ENCODE measurements at regions not wholly inside any gene's neighbourhood (a gene's known extent, or its start where the extent isn't known, plus 50 kb on each side); places are given as distances from the start of the nearest gene placed in this dataset.

GRCh38 chr5:38093855-38094254 lies 164.5 kb upstream of the EGFLAM start:
- DNase-seq: no peak

GRCh38 chr5:38086777-38087176 lies 171.6 kb upstream of the EGFLAM start:
- no peak for DNase-seq

- no peak for DNase-seq
These were observed 178.5 kb upstream of the EGFLAM start for GRCh38 chr5:38079620-38080402.

GRCh38 chr5:38078161-38078560 lies 180.2 kb upstream of the EGFLAM start:
- no peak for DNase-seq

- no peak for DNase-seq
These were observed 180.7 kb upstream of the EGFLAM start for GRCh38 chr5:38077652-38078051.

- DNase-seq: no peak
These were observed 186.3 kb upstream of the EGFLAM start for GRCh38 chr5:38071831-38072694.

- no peak for DNase-seq
These were observed 187.9 kb upstream of the EGFLAM start for GRCh38 chr5:38070304-38070950.

GRCh38 chr5:38069360-38069759 lies 189.0 kb upstream of the EGFLAM start:
- no peak for DNase-seq

GRCh38 chr5:38060354-38060753 lies 198.0 kb upstream of the EGFLAM start:
- DNase-seq: no peak

GRCh38 chr5:38059876-38060275 lies 198.5 kb upstream of the EGFLAM start:
- DNase-seq: no peak

GRCh38 chr5:38051711-38052511 lies 206.4 kb upstream of the EGFLAM start:
- DNase-seq: no peak

- DNase-seq: no peak
These were observed 208.6 kb upstream of the GDNF start for GRCh38 chr5:38048400-38048799.

GRCh38 chr5:38046103-38046502 lies 206.3 kb upstream of the GDNF start:
- no peak for DNase-seq

- no peak for DNase-seq
These were observed 205.6 kb upstream of the GDNF start for GRCh38 chr5:38045446-38045845.

- no peak for DNase-seq
These were observed 200.0 kb upstream of the GDNF start for GRCh38 chr5:38039826-38040225.

- no peak for DNase-seq
These were observed 199.2 kb upstream of the GDNF start for GRCh38 chr5:38039091-38039490.

- DNase-seq: no peak
These were observed 196.9 kb upstream of the GDNF start for GRCh38 chr5:38036765-38037164.

GRCh38 chr5:38032149-38032548 lies 192.3 kb upstream of the GDNF start:
- DNase-seq: no peak

GRCh38 chr5:38031304-38031703 lies 191.5 kb upstream of the GDNF start:
- no peak for DNase-seq

GRCh38 chr5:38029397-38030065 lies 189.7 kb upstream of the GDNF start:
- no peak for DNase-seq

- DNase-seq: no peak
These were observed 184.0 kb upstream of the GDNF start for GRCh38 chr5:38023799-38024198.

- no peak for DNase-seq
These were observed 183.5 kb upstream of the GDNF start for GRCh38 chr5:38023371-38023770.
